Neutrophil (primary cell): ENCODE measurements at regions not wholly inside any gene's neighbourhood (a gene's known extent, or its start where the extent isn't known, plus 50 kb on each side); places are given as distances from the start of the nearest gene placed in this dataset.

ENCODE experiments used
- H3K27ac ChIP-seq: fragments of 200-600 bp; sonication (generic); 2 replicates; pipeline ENCODE4 v1.5.1; 2016; ENCODE audit warnings: mild to moderate bottlenecking, moderate library complexity
- H3K27me3 ChIP-seq: fragments of 200-600 bp; sonication (generic); 2 replicates; pipeline ENCODE4 v1.6.0; 2016; ENCODE audit warnings: mild to moderate bottlenecking
- H3K36me3 ChIP-seq: fragments of 200-600 bp; sonication (generic); 2 replicates; pipeline ENCODE4 v1.5.1; 2017
- H3K4me1 ChIP-seq, 2 experiments: fragments of 200-600 bp in 1 of 2; sonication (generic) in 1 of 2; 1 replicate in 1 of 2; 2 replicates in 1 of 2; pipeline versions ENCODE4 v1.5.1 to v1.6.1; 2013 to 2016; ENCODE audit warnings: low read depth in 1 of 2, low read length in 1 of 2, mild to moderate bottlenecking in 1 of 2, moderate library complexity in 1 of 2; ENCODE audit not compliant: control insufficient read depth in 1 of 2, insufficient read depth in 1 of 2
- H3K4me3 ChIP-seq, 2 experiments: fragments of 200-600 bp in 1 of 2; sonication (generic) in 1 of 2; 1 replicate in 1 of 2; 2 replicates in 1 of 2; pipeline ENCODE4 v1.5.1; 2013 to 2016; ENCODE audit warnings: low read depth in 1 of 2, low read length in 1 of 2, mild to moderate bottlenecking in 1 of 2, moderate library complexity in 1 of 2
- H3K9me3 ChIP-seq: fragments of 200-600 bp; sonication (generic); 2 replicates; pipeline ENCODE4 v1.5.1; 2016
- TF ChIP-seq, protein P1 (sequence below): fragments of 200-600 bp; sonication (generic); IDR thresholded peaks from 2 replicates; pipeline ENCODE4 v1.5.1; 2016; ENCODE audit warnings: antibody characterized with exemption

DNA sequence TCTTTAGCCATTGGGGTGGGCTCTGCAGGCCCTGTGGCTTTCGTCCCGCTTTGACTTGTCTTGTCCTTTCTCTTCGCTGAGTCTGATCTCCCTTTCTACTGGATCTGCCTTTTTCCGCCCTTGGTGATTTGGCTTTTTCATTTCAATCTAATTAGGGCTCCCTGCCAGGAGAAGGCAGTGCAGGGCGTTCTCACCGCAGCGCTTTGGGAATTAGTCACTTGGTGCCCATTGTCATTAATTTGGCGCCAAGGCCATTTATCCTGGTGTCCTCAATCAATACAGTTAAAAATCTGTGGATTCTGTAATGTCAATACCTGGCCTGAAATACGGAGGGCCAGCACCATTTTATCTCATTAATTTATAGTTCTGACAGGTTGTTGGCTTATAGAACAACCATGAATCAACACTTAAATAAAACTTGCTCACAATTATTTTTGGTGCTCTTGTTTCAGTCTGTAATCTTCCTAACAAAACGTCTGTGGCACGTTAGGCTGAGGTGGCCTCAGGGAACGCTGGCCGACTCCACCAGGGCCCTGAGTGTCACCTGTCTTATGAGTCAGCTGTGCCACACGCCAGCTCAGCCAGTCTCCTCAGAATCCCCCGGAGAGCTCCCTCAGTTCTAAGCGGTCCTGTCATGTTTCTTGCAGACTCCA is 115.7 kb downstream of the BEGAIN start:
- Histone ChIP-seq H3K36me3 (peaks cover 14% of the 10 kb centered on the region), H3K27me3 (no peaks in the 10 kb centered on the region), H3K9me3 (no peaks in the 10 kb centered on the region), H3K4me1 (no peaks in the 10 kb centered on the region), H3K4me3 (no peak overlapping the region), H3K27ac (no peak overlapping the region)
- TF ChIP-seq, protein P1, sequence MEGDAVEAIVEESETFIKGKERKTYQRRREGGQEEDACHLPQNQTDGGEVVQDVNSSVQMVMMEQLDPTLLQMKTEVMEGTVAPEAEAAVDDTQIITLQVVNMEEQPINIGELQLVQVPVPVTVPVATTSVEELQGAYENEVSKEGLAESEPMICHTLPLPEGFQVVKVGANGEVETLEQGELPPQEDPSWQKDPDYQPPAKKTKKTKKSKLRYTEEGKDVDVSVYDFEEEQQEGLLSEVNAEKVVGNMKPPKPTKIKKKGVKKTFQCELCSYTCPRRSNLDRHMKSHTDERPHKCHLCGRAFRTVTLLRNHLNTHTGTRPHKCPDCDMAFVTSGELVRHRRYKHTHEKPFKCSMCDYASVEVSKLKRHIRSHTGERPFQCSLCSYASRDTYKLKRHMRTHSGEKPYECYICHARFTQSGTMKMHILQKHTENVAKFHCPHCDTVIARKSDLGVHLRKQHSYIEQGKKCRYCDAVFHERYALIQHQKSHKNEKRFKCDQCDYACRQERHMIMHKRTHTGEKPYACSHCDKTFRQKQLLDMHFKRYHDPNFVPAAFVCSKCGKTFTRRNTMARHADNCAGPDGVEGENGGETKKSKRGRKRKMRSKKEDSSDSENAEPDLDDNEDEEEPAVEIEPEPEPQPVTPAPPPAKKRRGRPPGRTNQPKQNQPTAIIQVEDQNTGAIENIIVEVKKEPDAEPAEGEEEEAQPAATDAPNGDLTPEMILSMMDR = no peak

DNA sequence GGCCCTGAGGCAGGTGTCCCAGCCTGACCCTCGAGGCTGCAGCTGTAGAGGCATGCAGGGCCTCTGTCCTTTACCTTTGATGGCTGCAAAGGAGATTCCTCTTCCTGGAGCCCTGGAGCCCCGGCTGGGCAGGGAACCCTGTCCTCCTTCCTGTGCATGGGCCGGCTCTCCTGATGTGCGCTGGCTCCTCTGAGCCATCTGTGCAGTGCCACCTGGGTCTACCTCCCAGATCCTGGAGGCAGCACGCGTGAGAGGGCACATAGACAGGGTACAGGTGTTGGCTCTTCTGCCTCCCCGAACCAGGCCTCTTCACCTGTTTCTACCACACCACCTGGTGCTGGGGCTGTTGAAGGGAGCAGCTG is 115.1 kb downstream of the BEGAIN start:
- Histone ChIP-seq H3K4me3 (no peak overlapping the region), H3K27me3 (no peaks in the 10 kb centered on the region), H3K36me3 (peaks cover 14% of the 10 kb centered on the region), H3K9me3 (no peaks in the 10 kb centered on the region), H3K27ac (no peak overlapping the region), H3K4me1 (no peaks in the 10 kb centered on the region)
- TF ChIP-seq, protein P1 = no peak

DNA sequence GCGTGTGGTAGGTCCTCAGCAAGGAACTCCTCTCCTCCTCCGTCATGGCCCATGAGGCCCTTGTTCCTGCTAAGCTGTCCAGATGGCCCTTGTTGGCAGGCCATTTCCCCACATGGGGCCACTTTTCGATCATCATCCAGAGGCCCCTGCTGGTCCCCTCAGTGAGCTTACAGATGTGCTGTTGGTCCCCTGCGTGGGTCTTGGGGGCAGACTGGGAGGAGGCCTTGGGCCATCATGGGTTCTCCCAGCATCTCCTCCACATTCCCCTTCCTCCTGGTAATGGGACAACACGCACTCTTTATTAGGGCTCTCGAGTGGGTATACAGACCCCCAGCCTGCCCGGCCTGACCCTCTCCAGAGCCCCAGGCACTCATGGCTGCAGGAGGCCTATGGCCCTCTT is 114.7 kb downstream of the BEGAIN start:
- Histone ChIP-seq H3K9me3 (no peaks in the 10 kb centered on the region), H3K4me3 (no peak overlapping the region), H3K36me3 (peaks cover 14% of the 10 kb centered on the region), H3K27me3 (no peaks in the 10 kb centered on the region), H3K27ac (no peak overlapping the region), H3K4me1 (no peaks in the 10 kb centered on the region)
- TF ChIP-seq, protein P1 = no peak

DNA sequence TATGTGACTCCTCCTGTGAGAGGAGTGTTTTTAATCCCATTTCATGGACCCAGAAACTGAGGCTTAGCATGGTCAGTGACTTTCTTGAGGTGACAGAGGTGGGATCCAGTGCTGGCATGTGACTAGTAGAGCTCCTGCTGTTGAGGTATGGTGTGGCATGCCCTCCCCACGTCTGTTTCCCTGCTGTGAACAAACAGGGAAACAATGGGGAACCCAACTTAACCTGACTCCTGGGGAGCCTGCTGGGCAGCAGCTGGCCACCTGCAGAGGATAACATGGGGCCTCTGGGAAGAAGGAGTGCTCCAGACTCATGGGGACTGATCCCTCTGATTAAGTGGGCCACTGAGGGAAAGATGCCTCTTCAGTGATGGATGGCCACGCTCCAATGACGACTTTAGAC is 114.0 kb downstream of the BEGAIN start:
- Histone ChIP-seq H3K36me3 (peaks cover 9% of the 10 kb centered on the region), H3K27ac (no peak overlapping the region), H3K4me1 (no peaks in the 10 kb centered on the region), H3K27me3 (no peaks in the 10 kb centered on the region), H3K4me3 (no peak overlapping the region), H3K9me3 (no peaks in the 10 kb centered on the region)
- TF ChIP-seq, protein P1 = no peak

DNA sequence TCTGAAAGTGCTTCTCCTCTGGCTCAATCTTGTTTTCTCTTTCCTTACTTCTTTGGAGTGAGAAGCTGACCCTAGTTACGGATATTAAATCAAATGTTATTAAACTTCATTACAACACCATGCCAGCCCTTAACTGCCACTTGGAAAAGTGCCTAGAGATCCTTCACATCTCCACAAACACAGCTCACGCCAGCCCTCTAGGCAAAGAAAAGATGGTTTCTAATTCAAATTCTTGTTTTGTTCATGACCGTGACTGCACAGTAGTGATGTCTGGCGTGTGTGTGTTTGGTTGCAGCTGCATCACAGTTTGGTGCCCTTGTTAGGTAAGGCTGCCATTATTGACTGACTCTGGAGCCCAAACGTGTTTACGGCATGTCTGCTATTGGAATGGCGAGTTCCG is 113.0 kb downstream of the BEGAIN start:
- TF ChIP-seq, protein P1 = no peak
- Histone ChIP-seq H3K36me3 (peaks cover 4% of the 10 kb centered on the region), H3K27me3 (no peaks in the 10 kb centered on the region), H3K9me3 (no peaks in the 10 kb centered on the region), H3K4me3 (no peak overlapping the region), H3K27ac (no peak overlapping the region), H3K4me1 (no peaks in the 10 kb centered on the region)

DNA sequence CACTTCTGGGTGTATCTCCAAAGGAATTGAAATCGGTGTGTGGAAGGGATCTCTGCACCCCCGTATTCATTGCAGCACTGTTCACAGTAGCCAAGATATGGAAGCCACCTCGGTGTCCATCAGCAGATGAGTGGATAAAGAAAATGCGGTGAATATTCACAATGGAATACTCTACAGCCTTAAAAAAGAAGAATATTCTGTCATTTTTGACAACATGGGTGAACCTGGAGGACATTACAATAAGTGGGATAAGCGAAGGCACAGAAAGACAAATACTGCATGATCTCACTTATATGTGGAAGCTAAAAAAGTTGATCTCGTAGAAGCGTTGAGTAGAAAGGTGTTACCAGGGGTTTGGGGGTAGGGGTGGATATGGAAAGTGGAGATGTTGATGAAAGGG is 111.9 kb downstream of the BEGAIN start:
- Histone ChIP-seq H3K27ac (no peak overlapping the region), H3K4me1 (no peaks in the 10 kb centered on the region), H3K36me3 (no peaks in the 10 kb centered on the region), H3K9me3 (no peaks in the 10 kb centered on the region), H3K27me3 (no peaks in the 10 kb centered on the region), H3K4me3 (no peak overlapping the region)
- TF ChIP-seq, protein P1 = no peak
